ENCODE measurements at regions not wholly inside any gene's neighbourhood (a gene's known extent, or its start where the extent isn't known, plus 50 kb on each side); places are given as distances from the start of the nearest gene placed in this dataset.

DNA sequence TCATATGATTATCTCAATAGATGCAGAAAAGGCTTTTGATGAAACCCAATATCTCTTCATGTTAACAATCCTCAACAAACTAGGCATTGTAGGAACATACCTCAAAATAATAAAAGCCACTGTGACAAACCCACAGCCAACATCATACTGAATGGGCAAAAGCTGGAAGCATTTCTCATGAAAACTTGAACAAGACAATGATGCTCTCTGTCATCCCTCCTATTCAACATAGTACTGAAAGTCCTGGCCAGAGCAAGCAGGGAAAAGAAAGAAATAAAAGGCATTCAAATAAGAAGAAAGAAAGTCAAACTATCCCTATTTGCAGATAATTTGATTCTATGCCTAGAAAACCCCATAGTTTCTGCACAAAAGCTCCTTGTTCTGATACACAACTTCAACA is 999.2 kb upstream of the GOT2 start:
- DNase-seq (ENCODE audit: low read depth, low spot score) (no peak), ATAC-seq (no peak)
- in situ Hi-C loops (cut with HindIII; ENCODE audit: low pct_unique_long_range_greater_than_20kb, low sequenced_read_pairs): no loop called here
- H3K4me3 ChIP-seq (ENCODE audit: low read depth in 2 of 2, low read length in 2 of 2): no peak overlapping the region
- ChIA-PET POLR2A (no interaction called here), CTCF (no interaction called here)
- H3K27me3 ChIP-seq (ENCODE audit: control insufficient read depth, insufficient read depth, low read length): no peaks in the 10 kb centered on the region
- TF ChIP-seq, protein P1, sequence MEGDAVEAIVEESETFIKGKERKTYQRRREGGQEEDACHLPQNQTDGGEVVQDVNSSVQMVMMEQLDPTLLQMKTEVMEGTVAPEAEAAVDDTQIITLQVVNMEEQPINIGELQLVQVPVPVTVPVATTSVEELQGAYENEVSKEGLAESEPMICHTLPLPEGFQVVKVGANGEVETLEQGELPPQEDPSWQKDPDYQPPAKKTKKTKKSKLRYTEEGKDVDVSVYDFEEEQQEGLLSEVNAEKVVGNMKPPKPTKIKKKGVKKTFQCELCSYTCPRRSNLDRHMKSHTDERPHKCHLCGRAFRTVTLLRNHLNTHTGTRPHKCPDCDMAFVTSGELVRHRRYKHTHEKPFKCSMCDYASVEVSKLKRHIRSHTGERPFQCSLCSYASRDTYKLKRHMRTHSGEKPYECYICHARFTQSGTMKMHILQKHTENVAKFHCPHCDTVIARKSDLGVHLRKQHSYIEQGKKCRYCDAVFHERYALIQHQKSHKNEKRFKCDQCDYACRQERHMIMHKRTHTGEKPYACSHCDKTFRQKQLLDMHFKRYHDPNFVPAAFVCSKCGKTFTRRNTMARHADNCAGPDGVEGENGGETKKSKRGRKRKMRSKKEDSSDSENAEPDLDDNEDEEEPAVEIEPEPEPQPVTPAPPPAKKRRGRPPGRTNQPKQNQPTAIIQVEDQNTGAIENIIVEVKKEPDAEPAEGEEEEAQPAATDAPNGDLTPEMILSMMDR (IDR thresholded peaks at IDR 0.05): no peak
- TF ChIP-seq, protein P2, sequence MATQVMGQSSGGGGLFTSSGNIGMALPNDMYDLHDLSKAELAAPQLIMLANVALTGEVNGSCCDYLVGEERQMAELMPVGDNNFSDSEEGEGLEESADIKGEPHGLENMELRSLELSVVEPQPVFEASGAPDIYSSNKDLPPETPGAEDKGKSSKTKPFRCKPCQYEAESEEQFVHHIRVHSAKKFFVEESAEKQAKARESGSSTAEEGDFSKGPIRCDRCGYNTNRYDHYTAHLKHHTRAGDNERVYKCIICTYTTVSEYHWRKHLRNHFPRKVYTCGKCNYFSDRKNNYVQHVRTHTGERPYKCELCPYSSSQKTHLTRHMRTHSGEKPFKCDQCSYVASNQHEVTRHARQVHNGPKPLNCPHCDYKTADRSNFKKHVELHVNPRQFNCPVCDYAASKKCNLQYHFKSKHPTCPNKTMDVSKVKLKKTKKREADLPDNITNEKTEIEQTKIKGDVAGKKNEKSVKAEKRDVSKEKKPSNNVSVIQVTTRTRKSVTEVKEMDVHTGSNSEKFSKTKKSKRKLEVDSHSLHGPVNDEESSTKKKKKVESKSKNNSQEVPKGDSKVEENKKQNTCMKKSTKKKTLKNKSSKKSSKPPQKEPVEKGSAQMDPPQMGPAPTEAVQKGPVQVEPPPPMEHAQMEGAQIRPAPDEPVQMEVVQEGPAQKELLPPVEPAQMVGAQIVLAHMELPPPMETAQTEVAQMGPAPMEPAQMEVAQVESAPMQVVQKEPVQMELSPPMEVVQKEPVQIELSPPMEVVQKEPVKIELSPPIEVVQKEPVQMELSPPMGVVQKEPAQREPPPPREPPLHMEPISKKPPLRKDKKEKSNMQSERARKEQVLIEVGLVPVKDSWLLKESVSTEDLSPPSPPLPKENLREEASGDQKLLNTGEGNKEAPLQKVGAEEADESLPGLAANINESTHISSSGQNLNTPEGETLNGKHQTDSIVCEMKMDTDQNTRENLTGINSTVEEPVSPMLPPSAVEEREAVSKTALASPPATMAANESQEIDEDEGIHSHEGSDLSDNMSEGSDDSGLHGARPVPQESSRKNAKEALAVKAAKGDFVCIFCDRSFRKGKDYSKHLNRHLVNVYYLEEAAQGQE (IDR thresholded peaks at IDR 0.05; ENCODE audit: insufficient read depth in 1 of 2, low read depth in 2 of 2, low read length in 1 of 2): no peak
- no peak for TF ChIP-seq TCF7L2 (IDR thresholded peaks at IDR 0.05; ENCODE audit: low read depth, low read length)
- no peak for TF ChIP-seq POLR2AphosphoS5 (IDR thresholded peaks at IDR 0.05; ENCODE audit: low read depth, low read length)
- TF ChIP-seq SIN3A (IDR thresholded peaks at IDR 0.05; ENCODE audit: borderline replicate concordance, insufficient read depth, low read depth, low read length): no peak
- H3K4me1 ChIP-seq (ENCODE audit: control insufficient read depth, insufficient read depth, low read length): no peaks in the 10 kb centered on the region
- intact Hi-C loops (cut with micrococcal nuclease; ENCODE audit: unreplicated experiment): no loop called here
- BruUV-seq (replicated peaks): no TSS peak
- H3K36me3 ChIP-seq (ENCODE audit: control insufficient read depth, insufficient read depth, low read length): no peaks in the 10 kb centered on the region
- H3K9me3 ChIP-seq (ENCODE audit: control insufficient read depth, insufficient read depth, low read depth, low read length): no peaks in the 10 kb centered on the region
- no peak overlapping the region for H3K27ac ChIP-seq (ENCODE audit: low read length)

DNA sequence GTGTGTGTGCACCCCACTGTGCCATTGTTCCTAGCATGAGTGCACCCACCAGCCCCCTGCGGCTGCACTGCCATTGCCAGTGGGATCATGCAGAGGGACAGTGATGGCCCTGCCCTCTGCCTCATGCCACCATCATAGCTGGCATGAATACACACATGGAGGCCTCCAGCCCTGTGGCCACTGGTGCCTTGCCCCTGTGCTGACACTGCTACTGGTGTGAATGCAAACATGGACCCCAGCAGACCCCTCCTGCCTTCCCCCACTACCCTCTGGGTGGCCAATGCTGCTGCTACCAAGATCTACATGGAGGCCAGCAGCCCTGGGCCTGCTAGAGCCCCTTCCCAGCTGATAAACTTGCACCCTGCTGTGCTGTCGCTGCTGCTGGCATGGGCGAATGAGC is 995.5 kb upstream of the GOT2 start:
- ChIA-PET POLR2A (no interaction called here), CTCF (no interaction called here)
- Histone ChIP-seq H3K27me3 (ENCODE audit: control insufficient read depth, insufficient read depth, low read length) (no peaks in the 10 kb centered on the region), H3K36me3 (ENCODE audit: control insufficient read depth, insufficient read depth, low read length) (no peaks in the 10 kb centered on the region), H3K27ac (ENCODE audit: low read length) (no peak overlapping the region), H3K4me3 (ENCODE audit: low read depth in 2 of 2, low read length in 2 of 2) (no peak overlapping the region), H3K4me1 (ENCODE audit: control insufficient read depth, insufficient read depth, low read length) (no peaks in the 10 kb centered on the region), H3K9me3 (ENCODE audit: control insufficient read depth, insufficient read depth, low read depth, low read length) (no peaks in the 10 kb centered on the region)
- DNase-seq (ENCODE audit: low read depth, low spot score) (no peak), ATAC-seq (no peak)
- no TSS peak for BruUV-seq (replicated peaks)
- in situ Hi-C loops (cut with HindIII; ENCODE audit: low pct_unique_long_range_greater_than_20kb, low sequenced_read_pairs): no loop called here
- TF ChIP-seq POLR2AphosphoS5 (IDR thresholded peaks at IDR 0.05; ENCODE audit: low read depth, low read length) (no peak), SIN3A (IDR thresholded peaks at IDR 0.05; ENCODE audit: borderline replicate concordance, insufficient read depth, low read depth, low read length) (no peak), TCF7L2 (IDR thresholded peaks at IDR 0.05; ENCODE audit: low read depth, low read length) (no peak)
- TF ChIP-seq, protein P2 (IDR thresholded peaks at IDR 0.05; ENCODE audit: insufficient read depth in 1 of 2, low read depth in 2 of 2, low read length in 1 of 2): no peak
- TF ChIP-seq, protein P1 (IDR thresholded peaks at IDR 0.05): no peak
- intact Hi-C loops (cut with micrococcal nuclease; ENCODE audit: unreplicated experiment): no loop called here

Measured in Panc1 (cell line).